KG1 (cell line): ENCODE measurements at regions not wholly inside any gene's neighbourhood (a gene's known extent, or its start where the extent isn't known, plus 50 kb on each side); places are given as distances from the start of the nearest gene placed in this dataset.
"Not testable (repeated sequence)": the region's sequence is repeated elsewhere in the genome, so short reads cannot be mapped to it uniquely, and the experiment has no call there.

Source experiments
- DNase-seq: peaks from one replicate; lab custom pipeline; 2025; lab: John Stamatoyannopoulos, UW

DNA sequence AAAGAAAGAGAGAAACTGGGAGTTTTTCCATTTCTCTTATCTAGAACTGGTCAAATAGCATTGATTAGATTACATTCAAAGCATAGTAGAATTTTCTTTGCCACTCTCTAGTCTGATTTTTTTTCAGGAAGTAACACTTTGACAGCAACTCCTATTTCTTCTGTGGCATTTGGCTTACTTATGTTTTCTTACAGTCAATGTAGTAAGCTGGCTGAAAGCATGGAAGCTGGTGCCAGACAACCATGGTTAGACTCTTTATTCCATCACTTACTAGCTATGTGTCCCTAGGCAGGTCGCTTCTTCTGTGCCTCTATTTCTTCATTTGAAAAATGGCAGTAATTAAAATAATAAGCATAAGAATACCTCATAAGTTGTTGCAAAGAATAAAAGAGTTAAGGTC lies 54.2 kb upstream of the OPRM1 start:
- DNase-seq: no peak

DNA sequence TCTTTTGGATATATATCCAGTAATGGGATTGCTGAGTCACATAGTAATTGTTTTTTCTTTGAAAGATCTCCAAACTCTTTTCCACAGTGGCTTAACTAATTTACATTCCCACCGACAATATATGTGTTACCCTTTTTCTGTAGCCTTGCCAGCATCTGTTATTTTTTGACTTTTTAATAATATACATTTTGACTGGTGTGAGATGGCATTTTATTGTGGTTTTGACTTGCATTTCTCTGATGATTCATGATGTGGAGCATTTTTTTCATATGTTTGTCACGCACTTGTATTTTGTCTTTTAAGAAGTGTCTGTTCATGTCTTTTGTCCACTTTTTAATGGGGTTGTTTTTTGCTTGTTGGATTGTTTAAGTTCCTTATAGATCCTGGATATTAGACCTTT lies 58.9 kb upstream of the OPRM1 start:
- no peak for DNase-seq

DNA sequence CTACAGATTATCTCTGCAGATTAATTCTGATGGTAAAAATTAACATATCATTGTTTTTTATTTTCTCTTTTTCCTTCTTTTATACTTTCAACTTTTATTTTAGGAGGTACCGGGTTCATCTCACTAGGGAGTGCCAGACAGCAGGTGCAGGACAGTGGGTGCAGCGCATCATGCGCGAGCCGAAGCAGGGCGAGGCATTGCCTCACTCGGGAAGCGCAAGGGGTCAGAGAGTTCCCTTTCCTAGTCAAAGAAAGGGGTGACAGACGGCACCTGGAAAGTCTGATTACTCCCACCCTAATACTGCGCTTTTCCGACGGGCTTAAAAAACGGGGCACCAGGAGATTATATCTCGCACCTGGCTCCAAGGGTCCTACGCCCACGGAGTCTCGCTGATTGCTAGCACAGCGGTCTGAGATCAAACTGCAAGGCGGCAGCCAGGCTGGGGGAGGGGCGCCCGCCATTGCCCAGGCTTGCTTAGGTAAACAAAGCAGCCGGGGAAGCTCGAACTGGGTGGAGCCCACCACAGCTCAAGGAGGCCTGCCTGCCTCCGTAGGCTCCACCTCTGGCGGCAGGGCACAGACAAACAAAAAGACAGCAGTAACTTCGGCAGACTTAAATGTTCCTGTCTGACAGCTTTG lies 60.0 kb upstream of the OPRM1 start:
- DNase-seq: not testable (repeated sequence)

DNA sequence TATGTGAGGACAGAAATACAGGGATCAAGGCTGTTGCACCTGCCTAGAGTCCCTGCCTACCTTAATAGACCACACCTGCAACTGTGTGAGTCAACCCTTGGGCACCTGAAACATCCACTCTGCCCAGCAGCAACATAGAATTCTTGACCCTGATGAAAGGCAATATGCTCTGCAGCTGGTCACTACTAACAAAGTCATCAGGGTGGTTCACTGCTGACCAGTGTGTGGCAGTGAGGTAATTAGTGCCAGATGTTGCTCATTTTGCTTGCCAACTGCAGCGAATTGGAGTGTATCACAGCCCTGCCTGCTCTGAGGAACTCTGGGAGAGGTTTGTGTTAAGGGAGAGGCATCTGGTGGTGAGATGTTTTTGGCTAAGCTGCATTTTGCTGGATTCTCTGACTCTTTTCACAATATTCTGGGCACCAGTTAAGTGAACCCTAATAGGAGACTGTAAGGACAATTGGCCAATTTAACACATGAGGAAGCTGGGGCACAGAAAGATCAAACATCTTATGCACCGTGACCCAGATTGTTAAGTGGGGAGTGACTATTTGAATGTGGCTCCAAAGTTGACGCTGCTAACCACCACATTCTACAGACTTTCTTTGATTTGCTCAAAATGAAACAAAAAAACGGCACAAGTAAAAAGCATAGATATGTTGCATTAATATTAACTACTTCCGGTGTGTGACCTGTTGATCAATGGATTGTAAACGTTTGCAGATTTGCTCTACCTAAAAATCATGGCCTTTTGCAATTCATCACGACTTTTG lies 61.9 kb upstream of the OPRM1 start:
- DNase-seq: no peak

DNA sequence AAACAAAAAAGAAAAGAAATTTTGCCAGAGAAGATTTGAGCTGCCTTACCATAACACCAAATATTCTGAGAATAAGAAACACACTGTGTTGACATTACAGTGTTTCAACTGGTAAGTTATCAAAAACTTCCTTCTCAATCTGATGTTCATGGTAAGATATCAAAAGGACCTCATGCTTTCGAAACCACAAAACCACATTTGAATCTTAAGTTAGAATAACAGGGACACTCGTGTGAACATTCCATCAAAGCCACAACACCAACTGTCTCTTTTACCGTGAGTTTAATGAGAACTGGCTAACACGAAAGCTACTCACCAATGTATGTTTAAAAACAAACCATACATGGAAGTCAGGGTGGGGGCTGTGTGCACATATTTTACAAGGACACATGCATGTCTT lies 73.0 kb upstream of the OPRM1 start:
- DNase-seq: no peak

DNA sequence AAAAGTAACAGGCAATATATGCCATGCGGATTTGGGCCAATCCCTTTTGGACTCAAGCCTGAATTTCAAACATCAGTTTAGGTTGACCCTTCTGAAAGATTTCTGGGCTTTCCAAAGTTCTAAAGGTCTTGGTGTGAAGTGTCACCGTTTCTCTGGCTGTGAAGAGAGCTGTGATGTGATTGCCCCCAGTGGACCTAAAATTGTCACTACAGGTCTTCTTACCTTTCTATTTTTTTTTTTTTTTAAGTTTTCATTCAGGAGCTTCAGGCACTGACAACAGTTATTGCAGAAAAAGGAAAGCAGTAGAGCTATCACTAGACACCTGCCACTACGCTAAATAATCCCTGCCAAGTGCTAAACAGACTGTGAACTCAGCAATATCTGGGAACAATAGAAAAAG lies 75.7 kb upstream of the OPRM1 start:
- no peak for DNase-seq

DNA sequence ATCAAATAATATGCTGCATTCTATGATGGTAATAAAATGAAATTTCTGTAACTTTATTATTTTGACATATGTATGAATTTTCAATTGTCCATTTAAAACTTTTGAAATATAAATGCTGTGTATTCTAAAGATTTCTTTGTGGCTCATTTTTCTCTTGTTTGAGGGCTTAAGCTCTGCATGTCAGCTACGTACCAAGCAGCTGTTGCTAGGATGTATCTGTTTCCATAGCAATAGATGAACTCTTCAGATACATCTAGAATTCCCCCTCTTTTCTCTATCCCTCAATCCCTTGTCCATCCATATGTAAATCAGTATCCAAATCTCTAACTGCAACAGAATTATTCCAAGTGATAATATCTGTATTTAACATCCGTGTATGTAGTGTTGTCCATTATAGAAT lies 76.5 kb upstream of the OPRM1 start:
- DNase-seq: no peak

DNA sequence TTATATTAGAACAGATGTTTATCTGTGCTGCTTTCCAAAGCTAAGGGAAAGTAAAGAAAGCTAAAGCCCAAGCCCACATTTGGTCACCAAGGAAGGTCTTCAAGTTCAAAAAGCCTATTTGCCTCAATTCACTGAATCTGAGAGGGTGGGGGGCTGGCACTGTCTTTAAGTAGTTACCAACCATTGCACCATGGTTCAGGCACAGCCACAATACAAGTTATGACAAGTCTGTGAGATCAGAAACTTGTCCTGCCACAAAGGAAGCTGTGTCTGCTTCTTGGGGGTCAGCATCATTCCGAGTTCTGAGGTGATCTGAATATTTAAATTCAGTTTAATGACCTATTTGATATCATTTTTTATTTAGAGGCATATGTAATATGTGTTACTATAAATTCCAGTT lies 78.3 kb upstream of the OPRM1 start:
- DNase-seq: no peak

DNA sequence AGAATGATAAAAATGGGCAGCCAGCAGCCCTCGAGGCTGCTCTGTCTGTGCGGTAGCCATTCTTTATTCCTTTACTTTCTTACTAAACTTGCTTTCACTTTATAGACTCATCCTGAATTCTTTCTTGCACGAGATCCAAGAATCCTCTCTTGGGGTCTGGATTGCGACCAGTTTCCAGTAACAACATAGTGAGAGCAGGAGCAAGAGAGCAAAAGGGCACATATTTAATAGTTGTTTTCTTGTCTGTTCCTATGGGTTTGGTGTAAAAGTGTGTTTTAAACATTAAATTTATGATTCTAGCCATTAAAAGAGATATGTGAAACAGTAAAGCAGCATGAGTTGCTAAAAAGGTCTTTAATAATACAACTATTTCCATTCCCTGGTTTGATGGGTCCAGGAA lies 78.8 kb upstream of the OPRM1 start:
- no peak for DNase-seq

DNA sequence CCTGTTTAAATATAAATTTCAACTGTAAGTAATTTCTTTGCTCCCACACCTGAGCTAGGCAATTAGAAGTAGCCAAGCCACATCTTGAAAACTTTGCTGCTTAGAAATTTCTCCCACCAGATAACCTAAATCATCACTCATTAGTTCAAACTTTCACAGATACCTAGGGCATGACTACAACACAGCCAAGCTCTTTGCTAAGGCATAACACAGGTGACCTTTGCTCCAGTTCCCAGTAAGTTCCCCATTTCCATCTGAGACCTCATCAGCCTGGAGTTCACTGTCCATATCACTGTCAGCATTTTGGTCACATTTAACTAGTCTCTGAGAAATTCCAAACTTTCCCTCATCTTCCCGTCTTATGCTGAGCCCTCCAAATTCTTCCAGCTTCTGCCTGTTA lies 79.8 kb upstream of the OPRM1 start:
- DNase-seq: no peak

DNA sequence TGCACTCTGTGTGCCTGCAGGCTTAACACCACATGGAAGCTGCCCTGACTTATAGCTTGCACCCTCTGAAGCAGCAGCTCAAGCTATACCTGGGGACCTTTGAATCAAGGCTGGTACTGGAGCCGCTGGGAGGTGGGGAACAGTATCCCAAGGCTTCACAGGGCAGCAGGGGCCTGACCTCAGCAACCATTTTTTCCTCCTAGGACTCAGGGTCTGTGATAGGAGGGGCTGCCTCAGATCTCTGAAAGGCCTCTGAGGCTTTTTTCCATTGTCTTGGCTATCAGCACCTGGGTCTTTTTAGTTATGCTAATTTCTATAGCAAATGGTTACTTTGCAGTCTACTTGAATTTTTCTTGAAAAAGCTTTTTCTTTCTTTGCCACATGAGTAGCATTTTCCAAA lies 80.2 kb upstream of the OPRM1 start:
- no peak for DNase-seq

DNA sequence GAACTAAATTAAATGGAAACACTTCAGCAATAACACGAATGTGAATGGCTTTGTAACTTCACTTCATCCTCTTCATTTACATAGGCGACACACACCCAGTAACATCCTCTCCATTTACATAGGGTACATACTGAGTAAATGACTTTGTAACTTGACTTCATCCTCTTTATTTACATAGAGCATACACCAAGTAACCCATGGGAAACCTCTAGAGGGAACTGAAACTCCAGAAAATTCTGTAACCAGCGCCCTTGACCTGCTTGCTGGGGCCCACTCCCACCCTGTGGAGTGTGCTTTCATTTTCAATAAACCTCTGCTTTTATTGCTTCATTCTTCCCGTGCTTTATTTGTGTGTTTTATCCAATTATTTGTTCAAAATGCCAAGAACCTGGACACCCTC lies 81.6 kb upstream of the OPRM1 start:
- DNase-seq: no peak

DNA sequence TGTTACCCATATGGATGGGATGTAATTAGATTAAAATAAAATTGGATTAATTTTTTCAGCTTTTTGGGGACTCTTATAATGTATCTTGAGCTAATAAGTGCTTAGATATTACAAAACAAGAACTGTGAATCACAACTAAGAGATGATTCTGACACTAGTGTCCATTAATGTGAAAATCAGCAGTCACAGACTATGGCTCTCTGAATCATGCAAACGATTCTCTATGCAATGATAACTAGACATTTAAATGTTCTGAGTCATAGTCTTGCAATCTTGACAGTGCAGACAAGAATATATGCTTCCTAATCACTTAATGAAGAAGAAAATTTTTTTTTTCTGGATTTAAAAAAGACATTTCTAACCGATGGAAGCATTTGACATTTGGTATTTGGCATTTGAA lies 82.2 kb upstream of the OPRM1 start:
- no peak for DNase-seq

DNA sequence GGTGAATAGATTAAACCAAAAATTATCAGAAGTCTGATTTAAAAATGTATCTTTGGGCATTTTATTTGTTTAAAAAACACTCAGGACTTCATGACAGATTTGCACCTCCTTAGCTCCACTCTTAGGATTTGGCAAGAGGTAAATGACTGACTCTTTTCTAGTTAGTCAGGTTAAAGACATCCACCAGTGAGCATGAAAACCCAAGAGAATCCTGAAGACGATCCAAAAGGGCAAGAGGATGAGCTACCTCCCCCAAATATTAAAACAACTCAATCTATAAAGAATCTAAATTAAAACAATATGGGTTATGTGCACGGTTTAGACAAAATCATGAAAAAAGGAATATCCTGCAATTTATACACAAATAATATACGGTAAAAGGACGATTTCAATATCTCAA lies 89.4 kb upstream of the OPRM1 start:
- no peak for DNase-seq

DNA sequence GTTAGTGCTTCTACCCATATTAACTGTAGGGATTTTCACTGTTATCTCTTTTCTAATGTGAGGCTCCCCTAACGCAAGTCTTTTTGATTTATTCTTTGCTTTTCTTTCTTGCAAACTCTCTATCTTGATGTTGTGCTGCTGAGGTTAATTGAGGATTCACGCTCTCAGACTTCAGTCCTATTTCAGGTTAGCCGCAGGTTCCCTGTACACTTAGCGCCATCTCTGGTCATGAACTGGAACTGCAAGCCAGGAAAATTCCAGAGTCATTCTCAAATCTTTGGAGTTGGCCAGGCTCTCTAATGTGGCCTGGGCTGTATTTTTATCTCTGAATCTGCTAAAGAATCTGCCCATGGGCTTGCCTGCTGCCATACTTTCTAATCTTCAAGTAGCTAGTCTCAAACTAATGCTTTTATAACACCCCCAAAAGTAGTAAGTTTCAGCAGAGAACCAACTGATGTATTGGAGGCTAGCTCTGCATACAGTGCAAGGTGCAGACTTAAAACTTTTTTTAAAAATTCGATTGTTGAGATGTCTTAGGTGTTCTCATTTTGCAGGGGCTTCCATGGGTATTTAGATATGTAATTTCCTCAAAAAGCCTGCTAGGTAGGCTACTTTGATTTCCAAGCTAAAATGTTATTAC lies 91.1 kb upstream of the OPRM1 start:
- DNase-seq: no peak

DNA sequence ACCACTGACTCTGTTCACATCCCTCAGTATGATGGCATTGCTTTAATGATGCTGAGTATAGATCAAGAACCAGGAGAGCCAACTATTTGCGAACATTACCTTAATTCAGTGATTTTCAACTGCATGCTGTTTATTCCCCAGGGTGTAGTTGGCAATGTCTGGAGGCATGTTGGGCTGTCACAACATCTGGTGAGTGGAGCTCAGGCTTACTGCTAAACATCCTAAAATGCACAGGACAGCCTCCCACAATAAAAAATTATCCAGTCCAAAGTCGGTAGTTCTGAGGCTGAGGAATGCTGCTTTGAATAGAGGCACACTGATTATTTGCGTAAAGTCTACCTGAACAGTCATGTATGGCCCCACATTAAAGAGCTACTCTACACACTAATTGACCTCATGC lies 94.8 kb upstream of the OPRM1 start:
- no peak for DNase-seq

DNA sequence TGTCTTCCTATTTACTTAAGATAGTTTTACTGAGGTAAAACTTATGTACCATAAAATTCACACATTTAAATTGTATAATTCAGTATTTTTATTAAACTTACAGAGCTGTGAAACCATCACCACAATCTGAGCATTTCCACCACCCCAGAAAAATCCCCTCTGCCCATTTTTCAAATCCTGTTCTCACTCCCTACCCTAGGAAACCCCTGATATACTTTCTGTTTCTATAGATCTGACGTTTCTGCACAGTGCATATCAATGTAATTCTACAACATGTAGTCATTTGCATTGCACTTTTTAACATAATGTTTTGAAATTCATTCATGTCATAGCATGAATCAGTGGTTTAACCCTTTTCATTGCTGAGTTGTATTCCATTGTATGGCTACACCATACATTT lies 96.7 kb upstream of the OPRM1 start:
- DNase-seq: no peak

DNA sequence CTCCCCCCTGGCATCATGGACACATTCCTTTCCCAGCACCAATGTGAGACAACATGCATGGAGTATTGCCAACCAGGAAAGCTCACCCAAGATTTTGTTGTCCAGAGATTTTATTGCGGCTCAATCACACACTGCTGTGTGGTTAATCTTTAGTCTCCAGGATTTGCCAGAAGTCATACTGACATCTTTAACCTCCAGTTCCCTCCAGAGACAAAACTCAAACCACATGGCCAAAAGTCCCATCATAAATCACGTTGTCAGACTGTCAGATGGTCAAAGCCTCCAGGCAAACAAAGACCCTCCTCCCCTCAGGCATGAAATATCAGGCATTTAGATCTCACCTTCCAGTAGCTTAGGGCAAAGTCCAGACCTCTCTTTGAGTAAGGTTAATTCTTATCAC lies 97.3 kb upstream of the OPRM1 start:
- DNase-seq: no peak

DNA sequence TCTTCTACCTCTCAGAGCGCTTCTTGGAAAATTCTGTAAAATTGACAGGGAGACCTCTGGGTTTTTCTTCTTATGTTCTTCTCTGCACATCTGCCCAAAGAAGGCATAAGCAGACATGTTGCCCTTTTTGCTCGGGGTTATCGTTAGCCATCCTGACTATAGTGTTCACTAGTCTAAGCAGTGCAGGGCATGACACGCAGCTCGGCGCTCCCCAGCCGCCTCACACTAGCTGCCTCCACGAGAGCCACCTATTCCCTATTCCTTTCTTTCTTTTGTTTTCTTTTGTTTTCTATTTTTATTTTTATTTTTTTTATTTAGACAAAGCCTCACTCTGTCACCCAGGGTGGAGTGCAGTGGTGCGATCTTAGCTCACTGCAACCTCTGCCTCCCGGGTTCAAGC lies 100.2 kb upstream of the OPRM1 start:
- DNase-seq: no peak

DNA sequence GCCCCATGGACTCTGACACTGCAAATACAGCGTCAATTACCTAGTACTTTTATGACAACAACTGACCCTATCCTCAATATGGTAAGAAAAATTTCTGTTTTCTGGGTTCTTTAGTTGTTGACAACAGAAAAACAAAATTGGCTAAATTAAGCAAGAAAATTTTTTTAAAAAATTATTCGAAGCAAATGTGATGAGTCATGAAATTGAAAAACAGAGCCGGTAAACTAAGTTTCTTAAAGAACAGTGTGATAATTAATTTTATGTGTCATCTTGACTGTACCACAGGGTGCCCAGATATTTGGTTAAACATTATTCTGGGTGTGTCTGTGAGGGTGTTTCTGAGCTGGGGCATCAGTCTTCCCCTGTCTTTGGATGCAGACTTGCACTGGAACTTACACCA lies 107.6 kb upstream of the OPRM1 start:
- no peak for DNase-seq

DNA sequence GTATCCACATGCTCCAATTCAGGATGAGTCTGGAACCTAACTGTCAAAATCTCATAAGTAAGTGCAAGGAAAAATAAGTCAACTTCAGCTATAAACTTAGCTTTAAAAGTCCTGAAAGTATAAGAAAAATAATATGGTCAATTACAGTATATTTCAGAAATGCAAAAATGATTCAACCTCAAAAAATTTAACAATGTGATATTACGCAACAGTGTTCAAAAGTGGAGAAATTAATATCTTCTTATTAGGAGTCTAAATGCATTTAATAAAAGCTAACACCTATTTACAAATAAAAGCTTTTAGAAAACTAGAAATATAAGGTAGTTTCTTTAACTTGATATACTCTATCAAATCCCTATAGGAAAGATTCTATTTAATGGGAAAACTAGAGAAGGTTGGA lies 111.2 kb upstream of the OPRM1 start:
- DNase-seq: no peak

DNA sequence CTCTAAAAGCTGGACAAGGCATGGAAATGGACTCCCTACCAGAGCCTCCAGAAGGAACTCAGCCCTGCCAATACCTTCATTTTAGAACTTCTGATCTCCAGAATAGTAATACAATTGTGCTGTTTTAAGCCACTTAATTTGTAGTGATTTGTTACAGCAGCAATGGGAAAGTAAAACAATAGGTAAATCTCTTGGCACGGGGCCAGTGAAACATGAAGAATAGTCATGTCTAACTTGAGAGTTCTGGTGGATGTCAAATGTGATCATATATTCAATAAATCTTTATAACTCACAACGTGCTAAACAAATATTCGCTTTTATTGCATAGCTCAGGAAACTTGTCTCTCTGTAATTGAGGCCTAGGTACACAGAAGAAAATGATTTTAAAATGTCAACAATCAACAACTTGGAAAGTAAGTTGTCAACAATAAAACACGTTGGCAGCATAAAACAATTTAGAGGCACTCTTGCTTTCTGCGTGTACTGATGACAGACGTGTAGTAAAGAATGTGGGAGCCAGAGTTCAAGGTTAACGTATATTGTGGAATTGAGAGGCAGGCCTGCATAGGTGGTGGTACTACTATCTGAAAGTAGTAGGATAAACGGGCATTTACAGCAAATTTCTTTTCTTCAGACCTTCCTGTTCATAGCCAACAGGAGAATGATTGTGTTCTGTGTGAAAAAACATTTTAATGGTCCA lies 140.5 kb upstream of the OPRM1 start:
- DNase-seq: no peak

DNA sequence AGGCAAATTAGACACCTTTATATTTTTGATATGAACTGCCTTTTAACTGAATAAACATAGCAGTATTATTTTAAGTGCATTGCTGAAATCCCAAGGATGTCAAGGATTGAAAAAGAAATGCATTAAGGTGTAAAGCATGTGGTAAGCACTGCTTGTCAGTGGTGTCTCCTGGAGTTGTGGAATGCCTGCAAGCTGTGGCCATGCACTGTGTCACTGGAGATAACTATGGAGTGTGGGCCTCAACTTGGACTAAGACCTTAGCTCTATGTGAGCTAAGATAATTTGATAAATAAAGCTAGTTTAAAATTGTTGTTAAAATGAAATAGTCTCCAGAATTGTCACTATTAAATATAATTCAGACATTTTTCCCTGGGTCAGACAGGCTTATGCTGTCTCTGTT lies 156.6 kb upstream of the OPRM1 start:
- DNase-seq: no peak
